Activated CD4-positive, CD25-positive, alpha-beta regulatory T cell treated with anti-CD3 and anti-CD28 coated beads, Interleukin-2, amount 50 U/mL, for 16 hours (primary cell): ENCODE measurements at regions not wholly inside any gene's neighbourhood (a gene's known extent, or its start where the extent isn't known, plus 50 kb on each side); places are given as distances from the start of the nearest gene placed in this dataset.

Source experiments
- DNase-seq: peaks from one replicate; pipeline ENCODE4 v3.0.0-alpha.2; 2020; ENCODE audit warnings: low read depth, low spot score

- no peak for DNase-seq
These were observed 50.7 kb upstream of the GPR157 start for GRCh38 chr1:9179463-9180110.

GRCh38 chr1:9180111-9180819 is 51.4 kb upstream of the GPR157 start:
- no peak for DNase-seq

GRCh38 chr1:9181176-9181906 is 52.4 kb upstream of the GPR157 start:
- peak; percentile 26 for DNase-seq

DNA sequence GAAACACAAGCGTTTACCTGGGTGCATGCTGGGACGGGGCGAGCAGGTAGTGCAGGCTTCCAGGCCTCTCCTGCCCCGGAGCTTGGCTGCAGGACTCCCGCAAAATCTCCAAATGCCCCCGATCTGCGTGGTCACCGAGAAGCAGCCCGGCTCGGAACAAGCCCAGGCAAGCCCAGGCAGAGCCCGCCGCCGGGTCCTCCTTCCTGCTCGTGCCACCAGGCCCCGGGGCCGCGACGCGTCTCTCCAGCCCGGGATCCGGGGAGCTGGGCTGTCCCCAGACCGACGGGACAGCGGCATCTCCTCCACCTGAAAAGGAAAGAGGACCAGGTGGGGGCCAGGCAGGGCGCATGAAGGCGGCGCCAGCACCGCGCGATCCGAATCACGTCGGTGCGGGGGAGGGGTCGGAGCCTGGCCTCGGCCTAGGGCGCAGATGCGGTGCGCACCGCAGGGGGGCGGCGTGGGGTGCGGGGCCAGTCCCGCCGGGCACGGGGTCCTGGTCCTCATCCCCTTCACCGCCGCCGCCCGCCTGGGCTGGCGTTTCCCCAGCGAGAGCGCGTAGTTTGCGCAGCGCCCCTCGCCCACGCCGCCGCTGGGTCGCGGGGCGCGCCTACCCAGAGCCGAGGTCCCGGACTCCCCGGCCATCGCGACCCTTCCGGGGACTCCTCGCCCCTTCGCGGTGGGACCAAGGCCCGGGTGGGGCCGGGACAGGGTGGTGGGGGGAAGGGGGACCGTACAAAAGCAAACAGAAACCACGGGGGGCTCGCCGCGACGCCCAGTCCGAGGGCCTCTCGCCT is 52.4 kb upstream of the H6PD start:
- no peak for DNase-seq

DNA sequence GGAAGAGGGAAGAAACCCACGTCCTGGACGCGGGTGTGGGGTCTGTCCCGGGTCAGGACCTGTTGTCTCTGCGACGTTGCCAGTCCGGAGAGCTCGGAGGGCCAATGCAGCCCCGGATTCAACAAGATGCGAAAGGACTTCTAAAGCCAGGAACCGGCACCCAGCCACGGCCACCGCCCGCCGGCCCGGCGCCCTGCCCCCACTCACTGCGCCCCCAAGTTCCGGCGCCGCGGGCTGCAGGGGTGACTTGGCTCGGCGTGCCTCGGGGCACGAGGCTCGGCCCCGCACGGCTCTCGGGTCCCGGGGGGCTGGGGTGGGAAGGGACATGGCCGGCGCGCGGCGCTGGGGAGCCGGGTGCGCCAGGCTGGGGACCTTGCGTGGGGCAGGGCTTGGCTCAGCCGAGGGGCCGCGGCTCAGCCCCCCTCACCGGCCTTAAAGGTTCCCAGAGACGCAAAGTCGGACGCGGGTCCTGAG is 51.8 kb upstream of the H6PD start:
- no peak for DNase-seq

- DNase-seq, result no peak
These were observed 51.1 kb upstream of the H6PD start for GRCh38 chr1:9183441-9183840.

DNA sequence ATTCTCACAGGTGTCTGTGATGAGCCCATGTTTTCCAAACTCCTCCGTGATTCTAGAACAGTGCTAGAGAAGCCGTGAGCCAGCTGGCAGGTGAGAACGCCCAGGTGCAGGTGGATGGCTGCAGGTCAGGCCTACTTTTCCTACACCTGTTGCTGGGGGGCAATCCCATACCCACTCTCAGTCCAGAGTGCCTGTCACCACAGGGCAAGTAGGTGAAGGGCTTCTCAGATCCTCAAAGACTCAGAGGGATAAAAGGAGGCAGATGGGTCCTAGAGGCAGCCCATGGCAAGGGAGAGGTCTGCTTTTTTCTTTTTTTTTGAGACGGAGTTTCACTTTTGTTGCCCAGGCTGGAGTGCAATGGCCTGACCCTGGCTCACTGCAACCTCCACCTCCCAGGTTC is 50.7 kb upstream of the H6PD start:
- DNase-seq, result no peak

GRCh38 chr1:9184749-9185148 is 49.8 kb upstream of the H6PD start:
- no peak for DNase-seq
